Spinal cord (tissue), 9 donors: ENCODE measurements at regions not wholly inside any gene's neighbourhood (a gene's known extent, or its start where the extent isn't known, plus 50 kb on each side); places are given as distances from the start of the nearest gene placed in this dataset.

Experiments
- DNase-seq, 6 donors: peaks; one replicate each; pipeline versions ENCODE4 v3.0.0 to v3.0.0-alpha.2; 2013 to 2015; ENCODE audit warnings: low spot score in 6 of 6, low read depth in 4 of 6
- H3K27ac ChIP-seq: one replicate; pipeline ENCODE4 v1.5.1; 2013; ENCODE audit warnings: low read depth, low read length, control low read depth
- H3K27me3 ChIP-seq: one replicate; pipeline ENCODE4 v1.6.1; 2013; ENCODE audit warnings: low read length; ENCODE audit not compliant: control insufficient read depth, insufficient read depth
- H3K36me3 ChIP-seq: one replicate; pipeline ENCODE4 v1.6.1; 2013; ENCODE audit warnings: low read length; ENCODE audit not compliant: control insufficient read depth, insufficient read depth
- H3K4me1 ChIP-seq: one replicate; pipeline ENCODE4 v1.6.1; 2013; ENCODE audit warnings: low read length; ENCODE audit not compliant: control insufficient read depth, insufficient read depth
- H3K4me3 ChIP-seq: one replicate; pipeline ENCODE4 v1.5.1; 2013; ENCODE audit warnings: low read depth, low read length, control low read depth
- H3K9me3 ChIP-seq: one replicate; pipeline ENCODE4 v1.6.1; 2013; ENCODE audit warnings: low read length; ENCODE audit not compliant: control insufficient read depth, insufficient read depth
- WGBS: methylation state at CpG from one replicate; pipeline ENCODE4 v1.1.5; 2013; ENCODE audit warnings: missing lambda C conversion rate; ENCODE audit not compliant: insufficient coverage; 5-methylcytosine and 5-hydroxymethylcytosine counted together
- donor health status: healthy.

- Histone ChIP-seq H3K9me3 (no peaks in the 10 kb centered on the region), H3K4me1 (peaks cover 3% of the 10 kb centered on the region), H3K27me3 (no peaks in the 10 kb centered on the region), H3K36me3 (no peaks in the 10 kb centered on the region), H3K27ac (no peak overlapping the region), H3K4me3 (no peak overlapping the region)
- no CpG with 5 or more reads among the region's 2 CpGs for WGBS
- DNase-seq = no peak
Observed at GRCh38 chr2:200091126-200091525, 135.7 kb downstream of the MAIP1 start.

DNA sequence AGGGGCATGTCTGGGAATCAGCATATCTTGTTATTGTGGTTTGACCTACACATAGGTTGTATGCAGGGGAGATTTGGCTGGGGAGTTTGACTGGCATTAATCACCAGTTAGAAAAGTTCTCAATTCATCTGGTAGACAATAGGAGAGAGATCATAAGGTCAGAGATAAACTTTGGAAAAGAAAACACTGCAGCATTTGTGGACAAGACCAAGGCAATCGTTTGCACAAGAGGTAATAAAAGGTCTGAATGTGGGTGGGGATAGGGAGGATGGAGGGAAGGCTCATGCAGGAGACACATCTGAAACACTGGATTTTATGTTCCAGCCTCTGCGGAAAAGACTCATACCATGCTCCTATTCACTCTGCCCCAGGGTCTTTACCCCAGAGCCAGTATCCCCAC, 136.9 kb downstream of the MAIP1 start:
- WGBS = no CpG with 5 or more reads among the region's 2 CpGs
- H3K9me3 ChIP-seq = no peaks in the 10 kb centered on the region

GRCh38 chr2:200095436-200095835, 140.1 kb downstream of the MAIP1 start:
- Histone ChIP-seq H3K27ac (no peak overlapping the region), H3K9me3 (no peaks in the 10 kb centered on the region), H3K4me3 (no peak overlapping the region), H3K4me1 (no peaks in the 10 kb centered on the region), H3K36me3 (no peaks in the 10 kb centered on the region), H3K27me3 (no peaks in the 10 kb centered on the region)
- WGBS = 93% methylated on average over 2 of the region's 3 CpGs
- no peak for DNase-seq

More for the DNA sequence above, 136.9 kb downstream of the MAIP1 start:
- Histone ChIP-seq H3K4me3 (no peak overlapping the region), H3K36me3 (no peaks in the 10 kb centered on the region), H3K27me3 (no peaks in the 10 kb centered on the region), H3K4me1 (peaks cover 3% of the 10 kb centered on the region), H3K27ac (no peak overlapping the region)
- DNase-seq = no peak

GRCh38 chr2:200099256-200099655, 143.9 kb downstream of the MAIP1 start:
- Histone ChIP-seq H3K9me3 (no peaks in the 10 kb centered on the region), H3K27ac (no peak overlapping the region), H3K36me3 (no peaks in the 10 kb centered on the region), H3K4me3 (no peak overlapping the region), H3K4me1 (no peaks in the 10 kb centered on the region), H3K27me3 (no peaks in the 10 kb centered on the region)
- no CpG with 5 or more reads among the region's 1 CpG for WGBS
- no peak for DNase-seq

DNA sequence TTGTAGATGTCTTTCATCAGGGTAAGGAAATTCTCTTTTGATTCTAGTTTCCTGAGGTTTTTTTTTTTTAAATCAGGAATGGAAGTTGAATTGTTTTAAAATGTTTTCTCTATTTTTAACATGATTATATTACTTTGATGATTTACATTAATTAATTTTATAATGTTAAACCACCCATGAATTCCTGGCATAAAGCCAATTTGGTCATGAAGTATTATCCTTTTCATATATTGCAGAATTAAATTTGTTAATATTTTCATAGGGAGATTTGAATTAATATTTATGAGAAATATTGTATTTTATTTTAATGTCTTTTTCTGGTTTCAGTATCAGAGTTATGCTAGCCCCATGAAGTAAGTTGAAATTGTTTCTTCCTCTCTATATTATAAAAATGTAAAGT, 144.6 kb downstream of the MAIP1 start:
- Histone ChIP-seq H3K9me3 (no peaks in the 10 kb centered on the region), H3K4me3 (no peak overlapping the region), H3K27ac (no peak overlapping the region), H3K4me1 (no peaks in the 10 kb centered on the region), H3K27me3 (no peaks in the 10 kb centered on the region), H3K36me3 (no peaks in the 10 kb centered on the region)
- DNase-seq = no peak

GRCh38 chr2:200101922-200102321, 146.5 kb downstream of the MAIP1 start:
- Histone ChIP-seq H3K27ac (no peak overlapping the region), H3K4me3 (no peak overlapping the region), H3K9me3 (no peaks in the 10 kb centered on the region), H3K4me1 (no peaks in the 10 kb centered on the region), H3K27me3 (no peaks in the 10 kb centered on the region), H3K36me3 (no peaks in the 10 kb centered on the region)
- WGBS = 93% methylated on average over 4 of the region's 4 CpGs
- peak in 1 of 6 donors; percentile 49 for DNase-seq

DNA sequence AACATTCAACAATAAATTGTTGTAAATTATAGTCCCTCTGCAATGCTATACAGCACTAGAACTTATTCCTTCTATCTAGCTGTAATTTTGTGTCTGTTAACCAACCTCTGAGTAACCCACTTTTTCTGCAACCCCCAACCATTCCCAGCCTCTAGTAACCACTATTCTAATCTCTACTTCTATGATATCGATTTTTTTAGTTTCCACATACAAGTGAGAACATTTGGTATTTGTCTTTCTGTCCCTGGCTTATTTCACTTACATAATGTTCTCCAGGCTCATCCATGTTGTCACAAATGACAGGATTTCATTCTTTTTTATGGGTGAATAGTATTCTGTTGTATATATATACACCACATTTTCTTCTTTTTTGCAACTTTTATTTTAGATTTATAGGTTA, 147.6 kb downstream of the MAIP1 start:
- Histone ChIP-seq H3K27me3 (no peaks in the 10 kb centered on the region), H3K27ac (no peak overlapping the region), H3K36me3 (no peaks in the 10 kb centered on the region), H3K4me3 (no peak overlapping the region), H3K4me1 (no peaks in the 10 kb centered on the region), H3K9me3 (no peaks in the 10 kb centered on the region)
- DNase-seq = no peak
- WGBS = no CpG with 5 or more reads among the region's 1 CpG

DNA sequence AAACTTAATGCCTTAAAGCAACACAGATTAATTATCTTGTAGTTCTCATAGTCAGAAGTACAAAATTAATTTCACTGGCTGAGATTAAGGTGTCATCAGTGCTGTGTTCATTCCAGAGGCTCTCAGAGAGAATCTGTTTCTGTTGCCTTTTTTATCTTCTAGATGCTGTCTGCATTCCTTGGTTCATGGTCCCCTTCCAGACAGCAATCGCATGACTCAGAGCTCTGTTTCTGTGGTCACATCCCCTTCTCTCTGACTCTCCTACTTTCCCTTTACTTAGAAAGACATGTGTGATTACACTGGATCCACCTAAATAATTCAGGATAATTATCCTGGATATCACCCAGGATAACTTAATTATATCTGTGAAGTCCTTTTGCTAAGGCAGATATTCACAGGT, 148.6 kb downstream of the MAIP1 start:
- Histone ChIP-seq H3K27me3 (no peaks in the 10 kb centered on the region), H3K4me3 (no peak overlapping the region), H3K36me3 (no peaks in the 10 kb centered on the region), H3K4me1 (no peaks in the 10 kb centered on the region), H3K27ac (no peak overlapping the region), H3K9me3 (no peaks in the 10 kb centered on the region)
- no peak for DNase-seq
- no CpG with 5 or more reads among the region's 1 CpG for whole genome bisulfite sequencing

DNA sequence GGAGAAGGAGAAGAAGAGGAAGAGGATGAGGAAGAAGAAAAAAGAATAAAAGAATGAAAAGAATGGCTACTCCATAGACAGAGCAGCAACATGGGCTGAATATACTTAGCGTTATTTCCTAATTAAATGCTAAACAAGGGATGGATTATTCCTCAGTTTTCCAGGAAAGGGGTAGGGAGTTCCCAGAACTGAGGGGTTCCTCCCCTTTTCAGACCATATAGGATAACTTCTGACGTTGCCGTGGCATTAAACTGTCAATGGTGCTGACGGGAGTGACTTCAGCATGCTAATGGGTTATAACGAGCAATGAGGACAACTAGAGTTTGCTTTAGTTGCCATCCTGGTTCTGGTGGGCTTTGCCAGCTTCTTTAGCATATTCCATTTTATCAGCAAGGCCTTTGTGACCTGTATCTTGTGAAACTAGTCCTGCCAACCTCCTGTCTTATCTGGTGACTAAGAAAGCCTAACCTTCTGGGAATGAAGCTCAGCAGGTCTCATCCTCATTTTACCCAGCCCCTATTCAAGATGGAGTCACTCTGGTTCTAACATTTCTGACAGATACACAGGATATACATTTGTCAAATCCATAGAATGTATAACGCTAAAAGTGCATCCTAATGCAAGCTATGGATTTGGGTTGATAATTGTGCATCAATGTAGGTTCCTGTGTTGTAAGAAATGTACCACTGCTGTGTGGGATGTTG, 152.3 kb downstream of the MAIP1 start:
- no peak overlapping the region for H3K4me3 ChIP-seq
- no peaks in the 10 kb centered on the region for H3K36me3 ChIP-seq
- no peak for DNase-seq
- WGBS = 82% methylated on average over 4 of the region's 6 CpGs
- H3K27ac ChIP-seq = no peak overlapping the region
- H3K4me1 ChIP-seq = no peaks in the 10 kb centered on the region
- no peaks in the 10 kb centered on the region for H3K9me3 ChIP-seq
- no peaks in the 10 kb centered on the region for H3K27me3 ChIP-seq

DNA sequence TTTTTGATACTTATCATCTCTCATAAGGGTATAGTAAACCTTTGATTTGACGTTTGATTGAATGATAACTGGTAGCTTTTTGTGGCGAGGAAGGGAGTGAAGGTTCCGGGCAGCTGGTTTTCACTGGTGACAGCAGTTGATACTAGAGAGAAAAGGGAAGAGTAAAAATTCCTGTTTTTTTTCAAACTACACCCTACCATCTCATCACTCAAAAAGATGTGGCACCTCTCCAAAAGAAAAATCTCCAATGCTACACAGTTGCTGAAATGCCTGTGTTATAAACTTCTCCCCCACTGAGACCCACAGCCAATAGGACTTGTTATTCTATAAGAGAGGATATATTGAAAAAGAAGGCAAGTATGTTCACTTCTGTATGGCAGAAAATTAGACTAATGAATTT, 154.0 kb downstream of the MAIP1 start:
- DNase-seq = no peak
- no peak overlapping the region for H3K27ac ChIP-seq
- H3K36me3 ChIP-seq = no peaks in the 10 kb centered on the region
- WGBS = no CpG with 5 or more reads among the region's 3 CpGs
- no peaks in the 10 kb centered on the region for H3K4me1 ChIP-seq
- H3K27me3 ChIP-seq = no peaks in the 10 kb centered on the region
- H3K9me3 ChIP-seq = no peaks in the 10 kb centered on the region
- no peak overlapping the region for H3K4me3 ChIP-seq
